GM21447 (cell line): ENCODE measurements at regions not wholly inside any gene's neighbourhood (a gene's known extent, or its start where the extent isn't known, plus 50 kb on each side); places are given as distances from the start of the nearest gene placed in this dataset.

Experiments
- ATAC-seq: cut with Tn5 transposase; IDR thresholded peaks from one replicate; pipeline ENCODE4 v1.9.1; 2021; ENCODE audit not compliant: unreplicated experiment

DNA sequence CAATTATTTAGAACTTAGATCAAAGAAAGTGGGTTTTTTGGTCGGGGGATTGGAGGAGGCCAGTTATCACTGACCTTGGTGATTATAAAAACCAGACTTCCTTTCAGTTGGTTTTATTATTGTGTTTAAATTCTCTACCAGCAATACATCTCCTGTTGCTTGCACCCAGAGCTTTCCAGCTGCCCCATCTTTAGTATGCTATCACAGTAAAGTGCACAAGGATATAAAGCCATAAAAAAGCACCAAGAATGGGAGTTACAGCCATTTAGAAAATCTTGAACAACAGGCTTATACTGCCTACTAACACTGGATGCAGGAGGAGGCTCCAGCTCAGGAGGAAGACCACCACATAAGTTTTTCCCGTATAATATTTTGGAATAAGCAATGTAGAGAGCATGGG, 148.7 kb upstream of the OSR1 start:
- no peak for ATAC-seq

DNA sequence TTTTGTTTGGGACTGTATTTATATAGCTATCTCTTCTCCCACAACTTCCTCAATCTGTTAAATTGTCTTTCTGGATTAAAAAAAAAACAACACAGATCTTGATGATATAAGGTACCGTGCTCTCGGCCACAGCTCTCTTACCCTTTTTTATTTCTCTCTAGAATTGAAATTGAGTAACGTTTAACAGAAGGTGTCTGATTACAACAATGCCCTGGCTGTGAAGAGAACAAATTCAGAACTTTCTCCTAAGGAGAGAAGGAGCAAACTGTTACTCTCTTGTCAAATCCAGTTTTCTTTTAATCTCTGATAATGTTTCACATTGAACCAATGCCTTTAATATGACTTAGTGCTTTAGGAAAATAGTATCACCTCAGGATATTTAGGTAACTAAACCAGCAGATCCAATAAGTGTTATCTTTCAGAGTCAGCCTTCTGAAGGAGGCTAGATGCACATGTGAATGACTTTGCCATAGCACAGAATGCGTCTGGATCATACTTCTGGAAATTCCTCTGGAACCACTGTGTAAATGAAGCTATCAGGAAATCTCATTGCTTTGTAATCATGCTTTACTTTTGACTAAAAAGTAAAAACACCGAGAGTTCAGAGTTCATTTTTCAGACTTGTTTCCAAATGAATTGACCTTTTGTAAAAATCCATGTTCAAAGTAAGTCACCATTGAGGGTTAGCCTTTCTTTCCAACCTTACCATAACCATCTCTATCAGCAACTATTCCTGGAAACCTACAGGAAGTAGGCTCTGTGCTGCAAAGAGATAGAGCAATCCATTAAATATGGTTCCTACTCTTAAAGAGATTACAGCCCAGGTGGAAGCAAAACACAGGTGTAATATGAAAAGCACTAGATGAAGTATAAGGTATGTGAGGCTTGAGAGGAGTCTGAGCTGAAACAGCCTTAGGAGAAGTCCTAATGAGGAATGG, 147.0 kb upstream of the OSR1 start:
- ATAC-seq, result no peak

DNA sequence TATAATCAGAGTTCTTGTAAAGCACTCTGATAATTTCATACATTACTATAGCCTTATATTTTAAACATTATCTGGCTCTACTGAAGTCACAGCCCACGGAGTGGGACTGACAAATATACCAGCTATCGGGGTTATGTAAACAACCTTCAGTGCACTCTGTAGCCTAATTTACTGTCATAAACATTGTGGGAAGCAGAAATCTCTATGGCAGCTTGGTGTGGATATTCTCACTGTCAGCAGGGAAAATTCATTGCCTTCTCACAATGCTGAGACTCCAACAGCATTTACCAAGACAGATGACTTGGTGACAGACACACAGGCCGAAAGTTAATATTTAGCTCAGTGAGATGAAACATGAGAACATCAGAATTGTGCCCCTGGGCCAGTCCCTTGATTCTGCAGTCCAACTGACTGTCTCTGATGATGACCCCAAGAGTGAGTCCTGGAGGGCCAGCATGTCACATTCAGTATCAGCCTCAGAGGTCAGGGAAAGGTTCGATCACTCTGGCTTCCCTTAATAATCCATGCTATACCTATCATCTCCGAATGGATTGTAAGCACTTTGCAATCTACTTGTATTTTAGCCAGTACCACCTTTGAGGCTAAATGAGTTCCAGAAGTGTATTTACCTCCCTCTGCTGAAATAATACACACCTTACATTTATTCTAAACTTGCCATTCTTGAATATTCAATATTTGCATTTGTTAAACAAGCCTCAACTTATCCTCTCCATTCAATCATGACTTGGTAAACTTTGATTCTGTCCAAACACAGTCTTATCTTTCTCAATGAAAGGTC, 146.2 kb upstream of the OSR1 start:
- ATAC-seq, result no peak

DNA sequence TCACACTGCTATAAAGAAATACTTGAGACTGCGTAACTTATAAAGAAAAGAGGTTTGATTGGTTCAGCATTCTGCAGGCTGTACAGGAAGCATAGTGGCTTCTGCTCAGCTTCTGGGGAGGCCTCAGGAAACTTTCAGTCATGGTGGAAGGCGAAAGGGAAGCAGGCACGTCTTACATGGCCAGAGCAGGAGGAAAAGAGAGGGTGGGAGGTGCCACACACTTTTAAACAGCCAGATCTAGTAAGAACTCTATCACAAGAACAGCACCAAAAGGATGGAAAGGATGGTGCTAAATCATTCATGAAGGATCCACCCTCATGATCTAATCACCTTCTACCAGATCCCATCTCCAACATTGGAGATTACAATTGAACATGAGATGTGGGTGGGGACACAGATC, 145.5 kb upstream of the OSR1 start:
- ATAC-seq, result no peak

DNA sequence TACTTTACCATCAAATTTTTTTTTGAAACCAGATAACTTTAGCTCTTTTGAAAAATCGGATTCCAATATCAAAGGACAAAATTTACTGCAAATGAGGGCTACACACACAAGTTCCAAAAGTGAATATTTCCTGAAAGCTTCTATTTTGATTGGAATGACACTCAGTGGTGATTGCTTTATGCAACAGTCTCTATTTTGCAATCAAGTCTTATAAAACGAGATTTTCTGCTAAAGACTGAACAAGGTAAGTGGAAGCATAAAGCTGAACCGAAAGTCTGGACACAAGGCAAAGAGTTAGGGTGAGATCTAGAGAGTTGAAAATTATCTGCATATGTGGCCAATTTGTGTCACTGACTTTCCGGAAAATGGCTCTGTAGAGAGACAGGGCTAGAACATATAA, 145.0 kb upstream of the OSR1 start:
- no peak for ATAC-seq

DNA sequence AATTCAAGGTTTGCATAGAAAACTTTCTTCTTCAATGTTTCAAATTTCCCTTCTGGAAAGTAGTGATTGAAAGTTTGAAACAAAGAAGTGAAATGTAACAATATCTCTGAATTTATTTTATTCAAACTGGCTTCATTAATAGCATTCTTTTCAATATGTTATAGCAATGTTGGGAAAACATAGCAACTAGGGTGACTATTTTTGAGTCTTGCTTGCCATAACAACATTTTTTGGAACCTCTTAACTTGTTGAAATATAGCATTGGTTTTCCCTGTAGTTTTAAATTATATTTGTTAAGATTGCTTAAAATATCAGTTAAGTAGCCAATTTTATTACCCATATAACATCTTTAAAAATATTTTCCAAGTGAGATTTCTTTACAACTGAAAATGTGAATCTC, 141.7 kb upstream of the OSR1 start:
- ATAC-seq, result no peak

DNA sequence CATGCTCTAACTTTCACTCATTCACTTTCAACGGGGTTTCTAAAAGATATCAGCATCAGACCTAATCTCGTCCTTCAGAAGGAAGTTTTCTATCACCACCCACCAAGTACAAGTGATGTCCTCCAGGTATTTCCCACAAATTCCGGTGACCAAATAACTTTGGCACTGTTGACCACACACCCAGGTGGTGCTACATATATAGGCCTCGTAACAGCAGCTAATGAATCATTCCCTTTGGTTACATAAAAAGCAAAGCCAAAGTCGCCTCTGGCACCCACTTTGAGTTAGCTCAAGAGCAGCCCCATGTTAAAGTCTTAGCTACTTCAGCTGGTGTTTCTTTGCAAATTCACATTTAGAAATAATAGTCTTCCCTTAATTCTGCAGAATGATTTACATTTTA, 138.2 kb upstream of the OSR1 start:
- ATAC-seq, result no peak

DNA sequence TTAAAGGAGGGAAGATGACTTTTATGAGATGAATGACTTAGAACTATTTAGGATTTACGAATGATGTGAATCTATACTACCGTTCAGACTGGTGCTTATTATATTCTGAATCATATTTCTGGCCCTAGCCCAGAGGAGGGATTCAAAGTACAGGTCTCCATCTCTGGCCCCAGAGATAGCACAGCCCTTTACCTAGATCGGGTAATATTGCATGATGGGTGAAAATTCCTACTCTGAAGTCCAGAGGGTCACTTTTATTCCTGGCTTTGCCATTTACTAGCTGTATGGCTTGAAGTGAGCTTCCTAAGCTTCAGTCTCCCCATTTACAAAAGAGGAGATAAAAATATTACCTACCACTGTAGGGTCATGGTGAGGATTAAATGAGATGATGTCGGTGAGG, 135.8 kb upstream of the OSR1 start:
- ATAC-seq, result no peak

DNA sequence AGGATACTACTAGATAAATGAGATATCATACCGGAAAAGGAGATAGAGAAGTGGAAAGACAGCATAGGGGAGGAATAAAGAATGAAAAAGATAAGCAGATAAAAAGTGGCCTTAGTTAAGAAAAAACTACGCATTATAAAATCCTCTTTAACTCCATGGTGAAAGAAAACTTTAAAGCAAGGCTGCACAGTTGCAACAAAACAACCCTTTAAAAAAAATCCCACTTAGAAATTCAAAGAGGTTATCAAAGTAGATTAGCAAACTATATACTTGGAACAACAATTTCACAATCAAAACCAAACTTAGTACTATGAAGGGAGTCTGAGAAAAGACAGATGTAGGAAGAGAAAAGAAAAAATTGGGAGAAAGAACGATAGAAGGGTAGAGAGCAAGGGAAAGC, 133.4 kb upstream of the OSR1 start:
- ATAC-seq, result no peak

DNA sequence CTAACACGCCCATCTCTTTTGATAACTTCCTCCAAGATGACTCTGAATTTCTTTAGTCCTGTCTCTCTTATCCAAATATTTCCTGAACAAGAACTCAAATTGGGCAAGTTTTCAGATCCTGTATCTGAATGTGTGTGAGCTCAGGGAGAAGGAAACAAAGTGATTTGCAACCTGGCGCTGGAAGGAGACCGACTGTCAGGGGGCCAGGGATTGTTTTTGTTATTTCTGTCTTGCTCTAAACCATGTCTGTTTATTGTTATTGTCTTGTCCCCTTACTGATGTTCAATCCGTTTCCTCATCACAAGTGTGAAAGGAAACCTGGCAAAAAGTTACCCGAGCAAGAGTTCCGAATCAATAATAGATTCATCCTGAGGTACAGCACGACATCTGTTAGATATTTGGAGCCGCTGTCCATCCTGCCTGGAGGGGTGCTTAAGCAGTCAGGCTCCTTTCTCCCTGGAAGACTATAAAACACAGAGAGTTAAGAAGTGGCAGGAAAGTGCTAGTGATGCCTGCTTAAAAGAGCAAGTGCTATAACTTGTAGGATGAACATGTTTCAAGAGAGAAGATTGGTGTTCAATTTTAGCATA, 132.5 kb upstream of the OSR1 start:
- ATAC-seq, result no peak

DNA sequence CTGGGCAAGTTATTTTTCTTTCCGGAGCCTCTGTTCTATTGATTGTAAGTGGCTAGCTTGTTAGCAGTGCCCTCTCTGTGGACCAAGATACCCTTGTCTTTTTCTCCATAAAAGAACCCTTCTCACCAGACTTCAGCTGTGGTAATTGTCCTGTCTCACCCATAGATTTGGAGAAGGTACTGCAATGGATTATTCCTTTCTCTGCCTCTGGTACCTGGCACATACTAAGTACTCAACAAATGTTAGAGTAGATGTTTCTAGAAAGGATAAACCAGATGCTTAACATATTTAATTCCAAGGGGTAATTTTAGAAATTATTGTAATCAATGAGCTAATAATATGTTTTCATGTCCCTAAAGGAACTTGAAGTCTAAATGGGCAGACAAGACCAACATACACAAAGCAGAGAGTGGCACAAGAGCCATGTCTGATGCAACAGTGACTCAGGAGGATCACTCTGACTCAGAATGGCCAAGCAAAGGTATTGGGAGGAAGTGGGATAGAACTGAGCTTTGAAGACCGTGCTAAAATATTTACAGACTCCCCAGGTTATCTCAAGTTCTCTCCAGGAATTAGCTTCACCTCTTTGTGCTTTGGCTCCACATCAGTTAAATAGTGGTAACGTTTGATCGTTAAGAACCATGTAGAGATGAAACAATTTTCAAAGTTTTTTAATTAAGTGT, 129.7 kb upstream of the OSR1 start:
- peak; percentile 92 for ATAC-seq

DNA sequence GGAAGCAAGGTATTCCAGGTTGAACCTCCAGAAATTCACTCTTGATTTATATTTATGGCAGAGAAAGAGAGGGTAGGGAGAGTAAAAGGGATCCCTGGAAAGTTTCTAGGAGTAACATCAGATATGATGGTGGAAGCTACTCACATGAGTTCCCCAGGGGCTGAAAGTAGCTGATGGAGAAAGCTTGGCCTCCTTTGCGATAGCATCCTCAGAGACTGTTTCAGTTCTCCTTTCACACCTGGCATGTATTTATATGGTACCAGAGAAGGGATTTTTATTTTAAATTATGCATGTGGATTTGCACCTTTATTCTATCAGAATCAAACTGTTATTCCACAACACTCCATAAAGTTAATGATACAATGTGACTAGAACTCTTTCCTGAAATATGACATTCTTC, 126.3 kb upstream of the OSR1 start:
- peak; percentile 74 for ATAC-seq

DNA sequence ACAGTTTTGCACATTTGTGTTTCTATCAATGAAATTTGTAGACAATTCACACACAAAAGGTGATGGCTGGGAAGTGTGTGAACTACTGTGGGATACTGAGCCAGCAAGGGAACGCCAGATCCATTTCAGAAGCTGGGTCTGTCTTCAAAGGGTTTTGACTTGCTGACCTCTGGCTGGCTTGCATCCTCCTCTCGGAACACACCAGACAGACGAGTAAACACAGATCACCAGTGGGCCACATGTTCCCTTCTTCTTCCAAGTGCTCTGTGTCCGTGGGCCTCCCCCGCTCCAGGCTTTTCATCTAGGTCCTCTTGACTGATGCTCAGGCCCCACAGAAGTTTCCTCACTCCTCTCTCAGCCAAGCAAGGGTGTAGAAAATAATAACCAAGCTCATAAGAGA, 122.2 kb upstream of the OSR1 start:
- ATAC-seq, result no peak

DNA sequence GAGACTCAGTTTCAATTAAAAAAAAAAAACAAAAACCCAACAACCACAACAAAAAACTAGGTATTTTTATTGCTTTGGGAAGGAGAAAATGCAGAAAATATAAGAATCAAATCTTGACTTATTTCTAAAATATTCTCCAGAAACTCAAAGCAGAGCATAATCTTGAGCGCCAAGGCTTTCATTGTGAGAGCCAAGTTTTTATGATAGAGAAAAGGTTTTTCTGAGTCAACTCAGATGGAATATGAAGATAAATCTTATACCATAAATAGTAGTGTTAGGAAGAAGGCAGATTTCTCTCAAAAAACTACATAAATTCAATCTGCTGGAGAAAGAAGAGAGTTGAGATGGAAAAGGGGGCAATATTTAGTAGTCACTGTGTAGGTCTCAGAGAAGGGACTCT, 121.2 kb upstream of the OSR1 start:
- ATAC-seq, result no peak

DNA sequence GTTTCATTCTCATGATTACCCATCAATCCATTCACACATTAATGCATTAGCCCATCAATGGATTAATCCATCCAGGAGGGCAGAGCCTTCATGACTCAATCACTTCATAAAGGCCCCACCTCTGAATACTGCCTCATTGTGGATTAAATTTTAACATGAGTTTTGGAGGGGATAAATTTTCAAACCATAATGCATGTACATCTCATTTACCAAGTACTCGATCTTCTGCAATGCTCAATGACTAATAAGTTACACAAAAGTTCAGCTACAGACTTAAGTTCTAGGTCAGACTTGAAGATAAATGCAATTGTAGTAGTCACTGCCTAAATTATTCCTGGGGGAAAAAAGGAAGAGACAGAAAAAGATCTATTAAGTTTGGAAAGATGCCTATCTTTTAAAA, 120.0 kb upstream of the OSR1 start:
- no peak for ATAC-seq

DNA sequence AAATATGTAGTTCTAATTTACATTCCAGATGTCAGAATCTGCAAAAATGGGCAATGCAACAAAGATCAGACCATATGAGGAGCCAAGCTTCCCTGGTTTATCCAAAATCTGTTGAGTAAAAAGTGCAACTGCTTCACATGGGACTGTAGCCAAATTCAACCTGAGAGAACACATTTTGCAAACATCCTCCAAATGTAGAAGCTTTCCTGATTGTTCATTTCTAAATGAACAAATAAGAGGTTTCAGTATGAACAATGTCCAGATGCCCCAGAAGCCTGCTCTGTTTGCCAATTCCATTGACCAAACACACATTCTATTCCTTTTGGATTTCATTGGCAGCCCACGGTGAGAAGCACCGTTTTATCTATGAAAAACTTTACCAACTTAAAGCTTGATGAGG, 117.9 kb upstream of the OSR1 start:
- no peak for ATAC-seq

DNA sequence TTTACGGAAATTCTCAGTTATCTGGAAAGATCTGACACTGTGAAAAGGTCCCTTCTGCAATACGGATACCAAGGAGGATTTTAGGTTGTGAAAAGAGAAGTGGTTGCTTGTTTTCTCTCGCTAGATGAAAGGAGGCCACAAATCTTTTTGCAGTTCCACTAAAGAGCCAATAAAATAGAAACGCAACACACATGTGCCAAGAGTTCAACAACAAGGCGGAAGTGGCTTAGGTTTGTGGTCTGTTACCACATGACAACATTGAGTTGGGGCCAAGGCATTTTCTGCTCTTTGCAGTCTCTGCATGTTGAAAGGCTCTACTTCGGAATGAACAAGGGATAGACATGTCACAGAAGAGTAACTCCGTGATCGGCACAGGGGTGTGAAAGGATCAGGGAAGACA, 115.7 kb upstream of the OSR1 start:
- ATAC-seq, result peak; percentile 98

DNA sequence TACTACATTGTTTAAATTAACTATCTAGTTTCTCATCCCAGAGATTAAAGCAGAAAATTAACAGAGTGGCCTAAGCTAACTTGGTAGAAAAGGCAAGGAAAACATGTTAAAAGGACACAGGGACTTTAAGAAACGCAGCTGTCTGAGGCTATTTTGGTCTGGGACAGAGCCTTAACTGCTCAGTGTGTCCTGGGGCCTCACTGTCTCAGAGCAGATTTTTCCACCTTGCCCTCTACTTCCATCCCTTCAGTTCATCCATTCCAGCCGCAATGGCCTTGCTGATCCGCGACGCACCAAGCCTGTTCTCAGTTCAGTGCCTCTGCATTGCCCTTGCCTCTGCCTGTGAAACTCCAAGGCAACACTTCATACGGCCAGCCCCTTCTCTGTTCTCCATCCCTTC, 114.9 kb upstream of the OSR1 start:
- no peak for ATAC-seq

DNA sequence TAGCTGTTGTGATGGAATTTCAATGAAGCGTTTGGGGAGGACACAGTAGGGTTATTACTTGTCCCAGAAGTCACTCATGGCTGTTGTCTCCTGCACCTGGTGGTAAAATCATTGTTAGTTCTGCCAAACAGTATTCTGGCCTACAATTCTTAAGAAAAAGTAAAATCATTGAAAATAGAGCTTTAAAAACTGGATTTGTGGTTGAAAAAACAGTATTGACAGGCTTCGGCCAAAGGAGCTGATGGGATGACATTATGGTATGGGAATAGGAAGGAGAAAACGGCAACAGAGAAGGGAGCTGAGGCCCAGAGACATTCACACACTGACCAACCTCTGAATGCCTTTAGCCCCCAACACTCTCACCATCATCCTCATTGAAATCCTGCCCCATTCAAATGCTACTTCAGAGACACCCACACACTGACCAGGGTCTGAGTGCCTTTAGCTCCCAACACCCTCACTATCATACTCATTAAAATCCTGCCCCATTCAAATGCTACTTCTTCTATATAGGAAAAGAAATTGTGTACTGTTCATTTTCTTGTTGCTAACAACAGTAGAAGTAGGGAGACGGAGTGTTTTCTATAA, 114.1 kb upstream of the OSR1 start:
- no peak for ATAC-seq

DNA sequence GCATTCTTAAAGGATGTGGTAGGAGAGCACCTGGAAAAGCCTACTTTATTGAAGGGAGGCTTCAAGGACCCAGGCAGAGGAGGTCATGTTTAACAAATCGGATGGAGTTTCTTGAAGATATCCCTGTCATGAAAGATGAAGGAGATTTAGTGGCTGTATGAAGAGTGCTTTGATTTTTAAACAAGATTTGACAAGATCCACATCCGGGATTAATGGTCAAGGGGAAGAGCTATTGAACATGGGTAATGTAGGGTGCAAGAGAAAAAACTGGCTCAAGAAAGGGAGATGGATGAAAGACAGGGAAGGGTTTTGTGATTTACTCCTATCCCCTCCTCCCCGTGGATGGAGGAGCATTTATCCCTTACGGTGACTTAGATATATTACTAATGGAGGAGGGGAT, 113.1 kb upstream of the OSR1 start:
- no peak for ATAC-seq

DNA sequence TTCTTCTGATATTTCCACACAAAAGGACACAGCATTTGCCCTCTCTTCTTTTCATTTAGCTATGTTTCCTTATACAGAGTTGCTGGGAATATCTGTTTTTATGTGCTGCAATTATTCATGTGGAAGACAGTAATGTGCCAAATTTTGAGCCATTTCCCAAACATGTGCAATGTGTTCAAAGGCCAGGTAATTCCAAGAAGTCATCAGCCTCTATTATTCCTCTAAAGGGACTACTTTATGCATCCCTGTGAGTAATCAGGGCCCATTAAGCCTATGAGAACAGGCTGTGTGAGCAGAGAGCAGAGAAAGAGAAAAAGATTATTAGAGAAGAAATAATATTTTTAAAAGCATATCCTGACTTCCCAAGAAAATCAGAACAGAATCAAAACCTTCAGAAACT, 107.6 kb upstream of the OSR1 start:
- no peak for ATAC-seq
